Endothelial cell of umbilical vein (primary cell): ENCODE measurements at regions not wholly inside any gene's neighbourhood (a gene's known extent, or its start where the extent isn't known, plus 50 kb on each side); places are given as distances from the start of the nearest gene placed in this dataset.

Experiments
- BruUV-seq: library from RNA; stranded (reverse); fragments of 400-500 nt; replicated peaks from 2 replicates; lab custom pipeline; 2021; lab: Mats Ljungman, UMichigan
- CTCF ChIA-PET: fragments of 300-600, 350-600 bp; sonication (Branson Sonifier 250); formaldehyde crosslinking; loops from one replicate; lab custom pipeline; 2021; ENCODE audit warnings: antibody characterized with exemption, inconsistent platforms; lab: Charles Lee
- POLR2A ChIA-PET: fragments of 300-600, 350-600 bp; sonication (Branson Sonifier 250); formaldehyde crosslinking; loops from one replicate; lab custom pipeline; 2021; ENCODE audit warnings: antibody characterized with exemption, inconsistent platforms; lab: Charles Lee
- DNase-seq: peaks from one replicate; pipeline ENCODE4 v3.0.0-alpha.2; 2011; ENCODE audit warnings: low read depth, low spot score
- FAIRE-seq: peaks from 2 replicates; lab custom pipeline; 2011; peaks lifted over from hg19 to GRCh38; lab: Jason Lieb, UNC
- H2AFZ ChIP-seq: 2 replicates; pipeline ENCODE4 v1.6.0; 2012; ENCODE audit warnings: low read depth, low read length, control low read depth, inconsistent platforms
- H3K27ac ChIP-seq: 2 replicates; pipeline ENCODE4 v1.5.1; 2011; ENCODE audit warnings: low read depth, mild to moderate bottlenecking, control low read depth, low read length, moderate library complexity; ENCODE audit not compliant: insufficient read depth
- H3K27me3 ChIP-seq, 2 experiments: 2 replicates each; pipeline versions ENCODE4 v1.6.0 to v1.6.1; 2011; ENCODE audit warnings: low read length in 2 of 2, mixed read lengths in 1 of 2; ENCODE audit not compliant: control insufficient read depth in 2 of 2, insufficient read depth in 2 of 2
- H3K36me3 ChIP-seq, 2 experiments: 2 replicates in 1 of 2; 3 replicates in 1 of 2; pipeline ENCODE4 v1.5.1; 2011; ENCODE audit warnings: low read length in 2 of 2, mild to moderate bottlenecking in 1 of 2, moderate library complexity in 1 of 2; ENCODE audit not compliant: control insufficient read depth in 2 of 2, insufficient read depth in 2 of 2; ENCODE audit errors: extremely low read depth in 1 of 2
- H3K4me1 ChIP-seq: 3 replicates; pipeline ENCODE4 v1.5.1; 2011; ENCODE audit warnings: mild to moderate bottlenecking, low read length; ENCODE audit not compliant: control insufficient read depth, insufficient read depth; ENCODE audit errors: extremely low read depth
- H3K4me2 ChIP-seq: 2 replicates; pipeline ENCODE4 v1.6.1; 2011; ENCODE audit warnings: low read length, control low read depth, mixed read lengths; ENCODE audit not compliant: insufficient read depth
- H3K4me3 ChIP-seq, 3 experiments: fragments of 200-600 bp in 1 of 3; sonication (generic), shearing (Covaris generic) in 1 of 3; replicated peaks in 1 of 3; 2 replicates each; pipeline ENCODE4 v1.5.1; 2011 to 2016; ENCODE audit warnings: control low read depth in 3 of 3, low read length in 3 of 3, mild to moderate bottlenecking in 2 of 3, inconsistent platforms in 1 of 3, low read depth in 1 of 3, moderate library complexity in 1 of 3; ENCODE audit not compliant: insufficient read depth in 1 of 3
- H3K79me2 ChIP-seq: 2 replicates; pipeline ENCODE4 v1.6.0; 2012; ENCODE audit warnings: low read length, inconsistent platforms; ENCODE audit not compliant: control insufficient read depth, insufficient read depth
- H3K9ac ChIP-seq: replicated peaks from 2 replicates; pipeline ENCODE3; 2011; ENCODE audit warnings: low read length, control low read depth; ENCODE audit not compliant: insufficient read depth; ENCODE audit errors: extremely low read depth
- H3K9me1 ChIP-seq: replicated peaks from 3 replicates; pipeline ENCODE4 v1.6.0; 2011; ENCODE audit warnings: mild to moderate bottlenecking, low read length; ENCODE audit not compliant: control insufficient read depth, insufficient read depth; ENCODE audit errors: extremely low read depth
- H3K9me3 ChIP-seq: replicated peaks from 2 replicates; pipeline ENCODE4 v1.5.1; 2012; ENCODE audit warnings: low read length, inconsistent platforms; ENCODE audit not compliant: control insufficient read depth, insufficient read depth
- H4K20me1 ChIP-seq: replicated peaks from 2 replicates; pipeline ENCODE3; 2011; ENCODE audit warnings: mild to moderate bottlenecking, low read length; ENCODE audit not compliant: control insufficient read depth, insufficient read depth; ENCODE audit errors: extremely low read depth
- EZH2 ChIP-seq: IDR thresholded peaks from 2 replicates; pipeline ENCODE4 v1.6.1; 2012; ENCODE audit warnings: borderline replicate concordance, low read depth, mild to moderate bottlenecking, moderate library complexity, low read length, inconsistent platforms; ENCODE audit not compliant: severe bottlenecking
- FOS ChIP-seq: IDR thresholded peaks from 2 replicates; pipeline ENCODE4 v1.6.1; 2011; ENCODE audit warnings: mild to moderate bottlenecking, low read length, moderate library complexity, borderline replicate concordance; ENCODE audit not compliant: insufficient read depth
- GATA2 ChIP-seq: IDR thresholded peaks from 2 replicates; pipeline ENCODE4 v1.7.0; 2011; ENCODE audit warnings: low read depth, mild to moderate bottlenecking, moderate library complexity, mixed read lengths, low read length; ENCODE audit not compliant: insufficient read length, insufficient read depth
- JUN ChIP-seq: IDR thresholded peaks from 2 replicates; pipeline ENCODE4 v1.6.1; 2011; ENCODE audit warnings: borderline replicate concordance, low read depth; ENCODE audit not compliant: insufficient read length, insufficient read depth
- MYC ChIP-seq: IDR thresholded peaks from one replicate; pipeline ENCODE4 v1.6.1; 2011; ENCODE audit warnings: mild to moderate bottlenecking, low read depth, low read length
- POLR2A ChIP-seq: IDR thresholded peaks from 2 replicates; pipeline ENCODE4 v1.6.1; 2012; ENCODE audit warnings: low read depth, mild to moderate bottlenecking, control low read depth, low read length
- POLR2AphosphoS5 ChIP-seq: IDR thresholded peaks from 2 replicates; pipeline ENCODE4 v1.6.1; 2012; ENCODE audit warnings: low read depth, mild to moderate bottlenecking, control low read depth, low read length, moderate library complexity; ENCODE audit not compliant: insufficient read depth
- dilution Hi-C: fragments of 300-500 bp; cut with MboI; formaldehyde crosslinking; loops from one replicate; pipeline ENCODE4 v1.15.0; 2019; ENCODE audit warnings: low sequenced_read_pairs; ENCODE audit not compliant: extremely low pct_ligation_motif_present
- intact Hi-C: fragments of 100-400 bp; cut with micrococcal nuclease; formaldehyde crosslinking; loops from one replicate; pipeline ENCODE4 v1.10.0; 2022
- TF ChIP-seq, protein P1 (sequence below): IDR thresholded peaks from 2 replicates; pipeline ENCODE4 v1.6.1; 2011; ENCODE audit not compliant: insufficient read depth, insufficient read length
- TF ChIP-seq, protein P2 (sequence below), 2 donors: IDR thresholded peaks; 1 replicate in 1 of 2; 2 replicates in 1 of 2; pipeline ENCODE4 v1.5.1; 2011; ENCODE audit warnings: low read length in 2 of 2, mild to moderate bottlenecking in 2 of 2, moderate library complexity in 2 of 2, control low read depth in 1 of 2, inconsistent platforms in 1 of 2, low read depth in 1 of 2; ENCODE audit not compliant: insufficient read depth in 1 of 2; ENCODE audit errors: extremely low read depth in 1 of 2

DNA sequence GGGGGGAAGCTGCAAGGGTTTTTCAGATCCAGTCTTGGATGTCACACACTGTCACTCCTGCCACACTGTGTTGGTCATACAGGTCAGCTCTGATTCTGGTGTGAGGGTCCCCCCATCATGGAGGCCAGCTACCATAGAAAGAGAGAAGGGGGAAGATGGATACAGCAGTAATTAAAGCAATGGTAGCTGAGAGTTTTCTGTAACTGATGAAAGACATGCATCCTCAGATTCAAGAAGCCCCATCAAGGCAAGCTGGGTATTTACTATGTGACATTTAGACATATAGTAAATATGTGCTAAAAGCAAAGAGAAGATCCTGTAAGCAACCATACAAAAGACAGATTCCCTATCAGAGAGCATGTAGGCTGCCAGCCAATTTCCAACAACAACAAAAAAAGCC is 110.9 kb upstream of the COL5A1 start:
- H3K9me3 ChIP-seq, result no peaks in the 10 kb centered on the region
- no peak overlapping the region for H3K4me3 ChIP-seq
- BruUV-seq, result no TSS peak
- H4K20me1 ChIP-seq, result no peaks in the 10 kb centered on the region
- FAIRE-seq (no peak), DNase-seq (no peak)
- H3K9ac ChIP-seq, result no peak overlapping the region
- CTCF ChIA-PET, result interaction anchor here (0.6 kb wide), 1 partner anchor 159 kb away, joined by 3 read pairs; no protein-coding TSS in a partner anchor
- no peaks in the 10 kb centered on the region for H3K9me1 ChIP-seq
- no peaks in the 10 kb centered on the region for H3K36me3 ChIP-seq
- dilution Hi-C loops, result no loop called here
- H2AFZ ChIP-seq, result no peak overlapping the region
- peaks cover 5 to 17% of the 10 kb centered on the region in 2 experiments for H3K27me3 ChIP-seq
- no peaks in the 10 kb centered on the region for H3K79me2 ChIP-seq
- H3K4me1 ChIP-seq, result no peaks in the 10 kb centered on the region
- TF ChIP-seq MYC (no peak), EZH2 (no peak), FOS (no peak), POLR2AphosphoS5 (no peak), GATA2 (no peak), POLR2A (no peak), JUN (no peak)
- TF ChIP-seq, protein P1, sequence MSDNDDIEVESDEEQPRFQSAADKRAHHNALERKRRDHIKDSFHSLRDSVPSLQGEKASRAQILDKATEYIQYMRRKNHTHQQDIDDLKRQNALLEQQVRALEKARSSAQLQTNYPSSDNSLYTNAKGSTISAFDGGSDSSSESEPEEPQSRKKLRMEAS, result no peak
- TF ChIP-seq, protein P2, sequence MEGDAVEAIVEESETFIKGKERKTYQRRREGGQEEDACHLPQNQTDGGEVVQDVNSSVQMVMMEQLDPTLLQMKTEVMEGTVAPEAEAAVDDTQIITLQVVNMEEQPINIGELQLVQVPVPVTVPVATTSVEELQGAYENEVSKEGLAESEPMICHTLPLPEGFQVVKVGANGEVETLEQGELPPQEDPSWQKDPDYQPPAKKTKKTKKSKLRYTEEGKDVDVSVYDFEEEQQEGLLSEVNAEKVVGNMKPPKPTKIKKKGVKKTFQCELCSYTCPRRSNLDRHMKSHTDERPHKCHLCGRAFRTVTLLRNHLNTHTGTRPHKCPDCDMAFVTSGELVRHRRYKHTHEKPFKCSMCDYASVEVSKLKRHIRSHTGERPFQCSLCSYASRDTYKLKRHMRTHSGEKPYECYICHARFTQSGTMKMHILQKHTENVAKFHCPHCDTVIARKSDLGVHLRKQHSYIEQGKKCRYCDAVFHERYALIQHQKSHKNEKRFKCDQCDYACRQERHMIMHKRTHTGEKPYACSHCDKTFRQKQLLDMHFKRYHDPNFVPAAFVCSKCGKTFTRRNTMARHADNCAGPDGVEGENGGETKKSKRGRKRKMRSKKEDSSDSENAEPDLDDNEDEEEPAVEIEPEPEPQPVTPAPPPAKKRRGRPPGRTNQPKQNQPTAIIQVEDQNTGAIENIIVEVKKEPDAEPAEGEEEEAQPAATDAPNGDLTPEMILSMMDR (IDR thresholded peaks at IDR 0.05; ENCODE audit: extremely low read depth in 1 of 2, insufficient read depth in 1 of 2, low read depth in 1 of 2, low read length in 2 of 2), result no peak
- POLR2A ChIA-PET, result no interaction called here
- intact Hi-C loops, result no loop called here
- no peak overlapping the region for H3K4me2 ChIP-seq
- no peak overlapping the region for H3K27ac ChIP-seq
